HEK293 (cell line): ENCODE measurements at regions not wholly inside any gene's neighbourhood (a gene's known extent, or its start where the extent isn't known, plus 50 kb on each side); places are given as distances from the start of the nearest gene placed in this dataset.

Experiments used
- GLI4 ChIP-seq: fragments of 450-650 bp; formaldehyde crosslinking; IDR thresholded peaks from 2 replicates; pipeline ENCODE4 v1.5.1; 2016; ENCODE audit warnings: missing biosample characterization, missing genetic modification characterization
- KLF8 ChIP-seq: fragments of 450-650 bp; formaldehyde crosslinking; IDR thresholded peaks from 2 replicates; pipeline ENCODE4 v1.5.1; 2016; ENCODE audit warnings: missing biosample characterization, missing genetic modification characterization
- MEIS1 ChIP-seq: sonication (generic); formaldehyde crosslinking; IDR thresholded peaks from 2 replicates; pipeline ENCODE4 v1.8.1; 2022; ENCODE audit warnings: missing genetic modification reagents, mild to moderate bottlenecking, borderline replicate concordance
- TRIM28 ChIP-seq: IDR thresholded peaks from 2 replicates; pipeline ENCODE4 v1.6.1; 2011; ENCODE audit warnings: low read length, control low read depth, borderline replicate concordance
- YY1 ChIP-seq: fragments of 450-650 bp; formaldehyde crosslinking; IDR thresholded peaks from 2 replicates; pipeline ENCODE4 v1.5.1; 2018; ENCODE audit warnings: missing biosample characterization, missing genetic modification characterization
- ZBTB17 ChIP-seq: fragments of 450-650 bp; formaldehyde crosslinking; IDR thresholded peaks from 2 replicates; pipeline ENCODE4 v1.5.1; 2016; ENCODE audit warnings: missing biosample characterization, missing genetic modification characterization
- ZBTB20 ChIP-seq: fragments of 450-650 bp; formaldehyde crosslinking; IDR thresholded peaks from 2 replicates; pipeline ENCODE4 v1.5.1; 2016; ENCODE audit warnings: missing biosample characterization, missing genetic modification characterization
- ZBTB26 ChIP-seq: fragments of 450-650 bp; formaldehyde crosslinking; optimal IDR thresholded peaks from 2 replicates; pipeline ENCODE3; 2016; ENCODE audit warnings: missing biosample characterization, mild to moderate bottlenecking, missing genetic modification characterization
- ZNF24 ChIP-seq: fragments of 450-650 bp; formaldehyde crosslinking; IDR thresholded peaks from 2 replicates; pipeline ENCODE4 v1.5.1; 2016; ENCODE audit warnings: missing biosample characterization, missing genetic modification characterization
- ZNF610 ChIP-seq: fragments of 450-650 bp; formaldehyde crosslinking; IDR thresholded peaks from 2 replicates; pipeline ENCODE4 v1.5.1; 2016; ENCODE audit warnings: missing biosample characterization, missing genetic modification characterization, borderline replicate concordance
- ZNF707 ChIP-seq: fragments of 450-650 bp; formaldehyde crosslinking; IDR thresholded peaks from 2 replicates; pipeline ENCODE4 v1.5.1; 2016; ENCODE audit warnings: missing biosample characterization, missing genetic modification characterization
- TF ChIP-seq, protein P1 (sequence below): fragments of 450-650 bp; formaldehyde crosslinking; IDR thresholded peaks from 2 replicates; pipeline ENCODE4 v1.5.1; 2016; ENCODE audit warnings: missing biosample characterization, missing genetic modification characterization
- TF ChIP-seq, protein P2 (sequence below): fragments of 450-650 bp; formaldehyde crosslinking; IDR thresholded peaks from 2 replicates; pipeline ENCODE4 v1.5.1; 2017; ENCODE audit warnings: missing biosample characterization, mild to moderate bottlenecking, missing genetic modification characterization, moderate library complexity

- TF ChIP-seq, protein P1, sequence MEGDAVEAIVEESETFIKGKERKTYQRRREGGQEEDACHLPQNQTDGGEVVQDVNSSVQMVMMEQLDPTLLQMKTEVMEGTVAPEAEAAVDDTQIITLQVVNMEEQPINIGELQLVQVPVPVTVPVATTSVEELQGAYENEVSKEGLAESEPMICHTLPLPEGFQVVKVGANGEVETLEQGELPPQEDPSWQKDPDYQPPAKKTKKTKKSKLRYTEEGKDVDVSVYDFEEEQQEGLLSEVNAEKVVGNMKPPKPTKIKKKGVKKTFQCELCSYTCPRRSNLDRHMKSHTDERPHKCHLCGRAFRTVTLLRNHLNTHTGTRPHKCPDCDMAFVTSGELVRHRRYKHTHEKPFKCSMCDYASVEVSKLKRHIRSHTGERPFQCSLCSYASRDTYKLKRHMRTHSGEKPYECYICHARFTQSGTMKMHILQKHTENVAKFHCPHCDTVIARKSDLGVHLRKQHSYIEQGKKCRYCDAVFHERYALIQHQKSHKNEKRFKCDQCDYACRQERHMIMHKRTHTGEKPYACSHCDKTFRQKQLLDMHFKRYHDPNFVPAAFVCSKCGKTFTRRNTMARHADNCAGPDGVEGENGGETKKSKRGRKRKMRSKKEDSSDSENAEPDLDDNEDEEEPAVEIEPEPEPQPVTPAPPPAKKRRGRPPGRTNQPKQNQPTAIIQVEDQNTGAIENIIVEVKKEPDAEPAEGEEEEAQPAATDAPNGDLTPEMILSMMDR (tag by site-specific recombination), result no peak
- TF ChIP-seq GLI4 (tag by site-specific recombination) (no peak), ZNF707 (tag by site-specific recombination) (no peak), ZBTB26 (tag by site-specific recombination) (no peak), MEIS1 (CRISPR knock-in tag) (no peak), KLF8 (tag by site-specific recombination) (no peak), ZNF24 (no peak), ZNF610 (tag by site-specific recombination) (no peak), ZBTB17 (tag by site-specific recombination) (no peak), TRIM28 (no peak), ZBTB20 (tag by site-specific recombination) (no peak), YY1 (tag by site-specific recombination) (no peak)
- TF ChIP-seq, protein P2, sequence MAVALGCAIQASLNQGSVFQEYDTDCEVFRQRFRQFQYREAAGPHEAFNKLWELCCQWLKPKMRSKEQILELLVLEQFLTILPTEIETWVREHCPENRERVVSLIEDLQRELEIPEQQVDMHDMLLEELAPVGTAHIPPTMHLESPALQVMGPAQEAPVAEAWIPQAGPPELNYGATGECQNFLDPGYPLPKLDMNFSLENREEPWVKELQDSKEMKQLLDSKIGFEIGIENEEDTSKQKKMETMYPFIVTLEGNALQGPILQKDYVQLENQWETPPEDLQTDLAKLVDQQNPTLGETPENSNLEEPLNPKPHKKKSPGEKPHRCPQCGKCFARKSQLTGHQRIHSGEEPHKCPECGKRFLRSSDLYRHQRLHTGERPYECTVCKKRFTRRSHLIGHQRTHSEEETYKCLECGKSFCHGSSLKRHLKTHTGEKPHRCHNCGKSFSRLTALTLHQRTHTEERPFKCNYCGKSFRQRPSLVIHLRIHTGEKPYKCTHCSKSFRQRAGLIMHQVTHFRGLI (tag by site-specific recombination), result no peak
Measured at GRCh38 chr9:73423891-73424290, 272.2 kb downstream of the ANXA1 start.
